Spleen (tissue), 7 donors: ENCODE measurements at regions not wholly inside any gene's neighbourhood (a gene's known extent, or its start where the extent isn't known, plus 50 kb on each side); places are given as distances from the start of the nearest gene placed in this dataset.
"Not testable (repeated sequence)": the region's sequence is repeated elsewhere in the genome, so short reads cannot be mapped to it uniquely, and the experiment has no call there.

Experiments
- CTCF ChIP-seq, 11 experiments: fragments of 200-600 bp in 7 of 11; fragments of 450-650 bp in 4 of 11; sonication (generic) in 4 of 11; IDR thresholded peaks in 8 of 11; conservative IDR thresholded peaks in 3 of 11; 1 replicate in 7 of 11; 2 replicates in 4 of 11; pipeline versions ENCODE4 v1.4.0 to v1.8.0; 2016 to 2021; ENCODE audit warnings: antibody characterized with exemption in 11 of 11, inconsistent platforms in 4 of 11, mild to moderate bottlenecking in 1 of 11
- POLR2A ChIP-seq, 3 donors: fragments of 450-650 bp; IDR thresholded peaks; one replicate each; pipeline ENCODE4 v1.5.1; 2017; ENCODE audit warnings: antibody characterized with exemption in 3 of 3, mild to moderate bottlenecking in 1 of 3
- POLR2AphosphoS5 ChIP-seq, 3 donors: sonication (generic); formaldehyde crosslinking; IDR thresholded peaks; one replicate each; pipeline ENCODE4 v1.5.1; 2017; ENCODE audit warnings: antibody characterized with exemption in 3 of 3
- donor health status: DM: no; HTN: no; CAD: no; lungs with moderate emphysema.
- donor health status: DM: no; HTN: no; CAD: no.
- donor health status: DM: no; HTN: no; CAD: no.

- not testable (repeated sequence) for TF ChIP-seq CTCF (IDR thresholded peaks at IDR 0.05 in 8 of 11, conservative IDR thresholded peaks at IDR 0.05 in 3 of 11); POLR2AphosphoS5 (IDR thresholded peaks at IDR 0.05); POLR2A (IDR thresholded peaks at IDR 0.05)
Observed at GRCh38 chr1:224003896-224004295, 110.0 kb upstream of the FBXO28 start.
